MM.1S (cell line): ENCODE measurements at regions not wholly inside any gene's neighbourhood (a gene's known extent, or its start where the extent isn't known, plus 50 kb on each side); places are given as distances from the start of the nearest gene placed in this dataset.

ENCODE experiments used
- EZH2 ChIP-seq: fragments of 300-600 bp; sonication (generic); optimal IDR thresholded peaks from 2 replicates; pipeline ENCODE3; 2017; ENCODE audit warnings: low read depth, mild to moderate bottlenecking, antibody characterized with exemption, low read length, mixed read lengths
- TF ChIP-seq, protein P1 (sequence below): fragments of 300-600 bp; sonication (generic); IDR thresholded peaks from 2 replicates; pipeline ENCODE4 v1.5.1; 2016; ENCODE audit warnings: antibody characterized with exemption, low read length, mixed read lengths

- TF ChIP-seq, protein P1, sequence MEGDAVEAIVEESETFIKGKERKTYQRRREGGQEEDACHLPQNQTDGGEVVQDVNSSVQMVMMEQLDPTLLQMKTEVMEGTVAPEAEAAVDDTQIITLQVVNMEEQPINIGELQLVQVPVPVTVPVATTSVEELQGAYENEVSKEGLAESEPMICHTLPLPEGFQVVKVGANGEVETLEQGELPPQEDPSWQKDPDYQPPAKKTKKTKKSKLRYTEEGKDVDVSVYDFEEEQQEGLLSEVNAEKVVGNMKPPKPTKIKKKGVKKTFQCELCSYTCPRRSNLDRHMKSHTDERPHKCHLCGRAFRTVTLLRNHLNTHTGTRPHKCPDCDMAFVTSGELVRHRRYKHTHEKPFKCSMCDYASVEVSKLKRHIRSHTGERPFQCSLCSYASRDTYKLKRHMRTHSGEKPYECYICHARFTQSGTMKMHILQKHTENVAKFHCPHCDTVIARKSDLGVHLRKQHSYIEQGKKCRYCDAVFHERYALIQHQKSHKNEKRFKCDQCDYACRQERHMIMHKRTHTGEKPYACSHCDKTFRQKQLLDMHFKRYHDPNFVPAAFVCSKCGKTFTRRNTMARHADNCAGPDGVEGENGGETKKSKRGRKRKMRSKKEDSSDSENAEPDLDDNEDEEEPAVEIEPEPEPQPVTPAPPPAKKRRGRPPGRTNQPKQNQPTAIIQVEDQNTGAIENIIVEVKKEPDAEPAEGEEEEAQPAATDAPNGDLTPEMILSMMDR: no peak
- TF ChIP-seq EZH2: no peak
These were observed 491.3 kb upstream of the MKI67 start for GRCh38 chr10:128617532-128617931.
